Activated CD8-positive, alpha-beta memory T cell treated with anti-CD3 and anti-CD28 coated beads, Interleukin-2, amount 10 ng/mL, durations not matched to agents 7 days and 5 days (primary cell): ENCODE measurements at regions not wholly inside any gene's neighbourhood (a gene's known extent, or its start where the extent isn't known, plus 50 kb on each side); places are given as distances from the start of the nearest gene placed in this dataset.
"Not testable (repeated sequence)": the region's sequence is repeated elsewhere in the genome, so short reads cannot be mapped to it uniquely, and the experiment has no call there.

Experiments used
- ATAC-seq: fragments of 150-1000 bp; cut with Tn5 transposase; one replicate; pipeline ENCODE4 v1.10.0; 2021; ENCODE audit warnings: moderate library complexity
- CTCF ChIA-PET: fragments of 350-600 bp; sonication (Branson Sonifier 250); formaldehyde crosslinking; loops from one replicate; lab custom pipeline; 2021; ENCODE audit warnings: antibody characterized with exemption; lab: Charles Lee
- DNase-seq: peaks from one replicate; pipeline ENCODE4 v3.0.0-alpha.2; 2020
- H3K27ac Mint-ChIP-seq: one replicate; pipeline ENCODE4 v1.8.0; 2021; ENCODE audit warnings: mild to moderate bottlenecking, mixed read lengths
- H3K27me3 Mint-ChIP-seq: one replicate; pipeline ENCODE4 v1.8.0; 2021; ENCODE audit warnings: mixed read lengths
- H3K36me3 Mint-ChIP-seq: one replicate; pipeline ENCODE4 v1.8.0; 2021; ENCODE audit warnings: mild to moderate bottlenecking, mixed read lengths
- H3K4me1 Mint-ChIP-seq: one replicate; pipeline ENCODE4 v1.8.0; 2021; ENCODE audit warnings: mixed read lengths
- H3K4me3 Mint-ChIP-seq: one replicate; pipeline ENCODE4 v1.8.0; 2021; ENCODE audit warnings: mild to moderate bottlenecking, moderate library complexity, mixed read lengths
- H3K9me3 Mint-ChIP-seq: one replicate; pipeline ENCODE4 v1.8.0; 2022; ENCODE audit warnings: low read depth, mixed read lengths

DNA sequence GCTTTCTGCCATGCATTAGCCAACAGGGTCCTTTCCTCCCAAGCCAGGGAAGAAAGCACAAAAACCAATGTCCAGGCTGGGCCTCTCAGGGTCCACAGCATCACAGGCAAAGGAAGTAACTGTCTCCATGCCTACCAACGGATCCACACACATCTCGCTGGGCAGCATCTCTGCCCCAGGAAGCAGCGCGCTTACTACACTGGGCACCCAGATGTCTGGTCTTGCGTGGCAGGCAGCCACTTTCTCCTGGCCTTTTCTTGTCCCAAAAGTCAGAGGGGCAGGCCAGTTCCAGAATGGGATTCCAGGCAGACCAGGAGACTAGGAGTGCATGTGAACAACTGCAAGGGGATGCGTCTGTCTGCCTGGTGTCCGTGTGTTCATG lies 153.3 kb upstream of the PLGLB2 start:
- H3K27ac Mint-ChIP-seq, H3K4me3 Mint-ChIP-seq, H3K27me3 Mint-ChIP-seq, DNase-seq, CTCF ChIA-PET, H3K4me1 Mint-ChIP-seq, ATAC-seq, H3K9me3 Mint-ChIP-seq, H3K36me3 Mint-ChIP-seq: not testable (repeated sequence)

DNA sequence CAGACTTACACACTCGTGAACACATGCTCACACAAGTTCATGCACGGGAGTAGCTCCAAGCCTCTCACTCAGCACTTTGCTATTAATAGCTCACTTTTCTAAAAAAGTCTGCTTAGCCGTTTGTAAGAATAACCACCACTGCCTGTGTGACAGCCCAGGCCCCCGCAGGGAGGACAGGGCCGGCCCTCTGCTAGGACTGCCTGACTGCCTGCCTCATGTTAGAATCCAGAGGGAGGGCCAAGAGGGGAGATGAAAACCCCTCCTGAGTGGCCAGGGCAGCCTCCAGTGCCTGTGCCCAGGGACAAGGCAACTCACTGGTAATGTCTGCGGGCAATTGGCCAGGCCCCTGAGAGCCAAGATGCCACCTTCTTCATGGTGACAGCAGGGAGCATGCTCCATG lies 152.9 kb upstream of the PLGLB2 start:
- H3K9me3 Mint-ChIP-seq, H3K27me3 Mint-ChIP-seq, H3K36me3 Mint-ChIP-seq, H3K4me1 Mint-ChIP-seq, CTCF ChIA-PET, H3K27ac Mint-ChIP-seq, H3K4me3 Mint-ChIP-seq, DNase-seq, ATAC-seq: not testable (repeated sequence)

DNA sequence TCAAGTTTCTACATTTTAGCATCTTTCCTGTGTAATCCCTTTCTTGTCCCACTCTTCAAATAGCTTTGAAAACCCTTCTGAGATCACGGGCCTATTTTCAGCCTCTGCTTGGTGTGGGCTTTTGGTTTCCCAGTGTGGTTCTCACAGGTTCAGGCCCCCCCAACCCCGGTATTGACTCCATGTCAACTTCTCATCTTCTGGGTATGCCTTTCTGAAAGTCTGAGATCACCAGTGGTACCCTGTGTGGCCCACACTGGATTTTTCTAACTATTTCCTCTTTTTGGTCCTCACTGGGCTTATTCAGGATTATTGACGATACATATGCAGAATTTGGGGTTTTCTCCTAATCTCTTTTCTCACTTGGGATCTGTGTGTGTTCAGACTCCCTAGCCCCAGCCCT lies 146.9 kb upstream of the PLGLB2 start:
- H3K36me3 Mint-ChIP-seq, CTCF ChIA-PET, H3K4me3 Mint-ChIP-seq, H3K9me3 Mint-ChIP-seq, ATAC-seq, DNase-seq, H3K4me1 Mint-ChIP-seq, H3K27me3 Mint-ChIP-seq, H3K27ac Mint-ChIP-seq: not testable (repeated sequence)

DNA sequence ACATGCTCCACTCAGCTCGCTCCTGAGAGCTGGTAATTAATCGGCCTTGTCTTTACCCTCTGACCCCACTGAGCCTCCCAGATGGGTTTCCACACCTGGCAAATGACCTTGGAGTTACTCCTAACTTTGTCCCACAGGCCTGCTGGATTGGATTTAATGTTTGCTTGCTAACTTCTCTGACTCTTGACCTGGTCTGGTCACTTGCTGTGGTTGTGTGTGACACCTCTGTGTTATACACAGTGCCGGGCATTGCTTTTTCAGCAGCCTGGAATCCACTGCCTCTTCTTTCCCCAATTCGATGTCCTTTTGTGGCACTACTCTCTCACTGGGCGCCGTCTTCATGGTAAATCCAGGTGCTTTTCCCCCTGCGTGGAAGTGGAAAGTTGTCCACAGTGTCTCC lies 145.8 kb upstream of the PLGLB2 start:
- H3K36me3 Mint-ChIP-seq, H3K27ac Mint-ChIP-seq, DNase-seq, CTCF ChIA-PET, ATAC-seq, H3K27me3 Mint-ChIP-seq, H3K4me1 Mint-ChIP-seq, H3K9me3 Mint-ChIP-seq, H3K4me3 Mint-ChIP-seq: not testable (repeated sequence)

DNA sequence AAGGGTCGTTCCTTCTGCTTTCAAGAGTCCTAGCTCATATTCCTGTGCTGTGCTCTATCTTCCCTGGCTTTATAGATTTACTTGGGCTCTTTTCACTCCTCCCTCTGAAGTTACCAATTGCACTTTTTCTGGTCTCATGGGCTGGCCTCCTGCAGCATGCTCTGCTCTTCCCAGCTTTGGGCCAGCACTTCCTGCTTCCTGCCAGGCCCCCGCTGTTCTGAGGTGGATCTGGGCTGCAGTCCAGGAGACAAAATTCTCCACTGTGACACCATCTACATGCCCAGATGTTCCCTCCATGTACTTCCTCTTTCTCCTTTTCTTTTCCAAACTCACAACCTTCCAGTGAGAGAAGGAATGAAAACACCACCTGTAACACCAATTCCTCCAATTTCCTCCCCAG lies 145.2 kb upstream of the PLGLB2 start:
- H3K9me3 Mint-ChIP-seq, H3K4me1 Mint-ChIP-seq, CTCF ChIA-PET, H3K27me3 Mint-ChIP-seq, H3K27ac Mint-ChIP-seq, ATAC-seq, H3K36me3 Mint-ChIP-seq, H3K4me3 Mint-ChIP-seq, DNase-seq: not testable (repeated sequence)

DNA sequence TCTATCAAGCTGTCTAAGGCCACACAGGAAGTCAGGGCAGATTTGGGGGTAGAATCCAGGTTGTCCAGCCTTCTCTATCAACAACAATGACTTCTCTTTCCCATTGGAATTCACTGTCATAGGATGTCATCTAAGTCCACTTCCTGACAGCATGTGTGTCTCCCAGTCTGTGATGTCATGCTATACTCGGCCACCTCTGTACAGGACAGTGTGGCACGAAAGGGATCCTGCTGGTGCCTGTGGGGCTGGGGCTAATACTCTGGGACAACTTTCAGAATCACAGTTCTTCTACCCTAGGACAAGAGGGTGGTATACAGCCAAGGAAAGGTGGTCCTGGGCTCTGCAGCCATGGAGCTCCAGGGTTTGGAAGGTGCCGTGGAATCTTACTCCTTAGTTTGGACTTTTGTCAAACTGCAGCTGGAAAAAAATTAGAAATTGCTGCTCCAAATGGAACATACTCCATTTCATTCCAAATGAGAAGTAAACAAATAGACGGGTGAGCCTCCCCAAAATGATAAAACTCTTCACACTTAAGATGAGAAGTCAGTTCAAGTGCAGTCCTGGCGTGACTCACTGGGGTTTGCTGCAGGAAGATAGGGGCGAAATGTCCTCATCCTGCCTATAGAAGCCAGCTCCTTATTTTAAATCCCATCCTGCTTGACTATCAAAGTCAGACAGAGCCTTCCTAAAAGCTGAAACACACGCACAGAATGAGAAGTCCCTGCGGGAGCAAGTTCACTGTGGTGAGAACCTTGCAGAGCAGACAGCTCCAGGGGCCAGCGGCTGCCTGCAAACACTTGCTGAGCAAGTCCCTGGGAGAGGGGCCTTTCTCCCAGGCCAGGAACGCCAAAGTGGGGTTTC lies 144.2 kb upstream of the PLGLB2 start:
- DNase-seq, ATAC-seq, H3K36me3 Mint-ChIP-seq, H3K27ac Mint-ChIP-seq, H3K9me3 Mint-ChIP-seq, CTCF ChIA-PET, H3K4me1 Mint-ChIP-seq, H3K27me3 Mint-ChIP-seq, H3K4me3 Mint-ChIP-seq: not testable (repeated sequence)

DNA sequence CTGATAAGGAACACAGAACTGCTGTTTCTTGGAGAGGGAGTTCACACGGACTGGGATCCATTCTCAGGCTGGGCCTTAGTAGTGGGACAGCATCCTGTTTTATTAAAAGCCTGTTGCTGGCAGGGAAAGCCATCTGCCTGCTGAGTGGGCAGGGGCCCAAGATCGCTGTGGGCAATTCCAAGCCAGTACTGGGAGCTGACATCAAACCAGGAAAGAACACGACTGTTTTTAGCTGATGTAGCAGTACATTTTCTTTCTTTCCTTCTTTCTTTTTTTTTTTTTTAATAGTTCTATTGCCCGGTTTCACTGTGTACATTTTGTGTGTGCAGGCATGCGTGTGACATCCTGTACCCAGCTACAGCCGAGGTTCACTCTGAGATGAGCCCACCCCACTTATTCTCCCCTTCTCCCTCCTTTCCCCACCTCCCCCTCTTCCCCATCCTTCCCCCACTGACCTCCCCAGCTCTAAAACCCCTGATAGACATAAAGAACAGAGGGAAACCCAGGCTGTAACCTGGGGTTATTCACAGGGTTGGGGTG lies 143.5 kb upstream of the PLGLB2 start:
- H3K27me3 Mint-ChIP-seq, H3K4me1 Mint-ChIP-seq, CTCF ChIA-PET: not testable (repeated sequence)

DNA sequence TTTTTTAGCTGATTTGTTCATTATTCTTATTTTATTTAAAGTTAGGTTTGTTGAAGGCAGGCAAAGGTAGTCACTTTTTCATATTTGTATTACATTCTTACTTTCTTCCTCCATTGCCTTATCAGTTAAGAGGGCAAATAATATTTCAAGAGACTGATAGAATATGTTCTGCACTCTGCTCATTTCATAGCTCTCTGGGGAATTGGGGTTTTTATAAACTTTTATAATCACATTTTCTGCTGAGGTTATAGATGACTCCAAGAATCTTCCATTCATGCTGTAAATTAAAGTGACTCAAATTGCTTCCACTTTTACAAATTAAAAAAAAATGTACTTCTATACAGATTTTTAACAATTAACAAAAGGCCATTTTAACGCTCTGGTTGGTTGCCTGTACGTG lies 142.9 kb upstream of the PLGLB2 start:
- DNase-seq, H3K27me3 Mint-ChIP-seq, H3K4me1 Mint-ChIP-seq, ATAC-seq, CTCF ChIA-PET, H3K9me3 Mint-ChIP-seq, H3K27ac Mint-ChIP-seq, H3K4me3 Mint-ChIP-seq, H3K36me3 Mint-ChIP-seq: not testable (repeated sequence)

More for the DNA sequence above, 143.5 kb upstream of the PLGLB2 start:
- not testable (repeated sequence) for ATAC-seq, H3K4me3 Mint-ChIP-seq, H3K9me3 Mint-ChIP-seq, DNase-seq, H3K27ac Mint-ChIP-seq, H3K36me3 Mint-ChIP-seq

DNA sequence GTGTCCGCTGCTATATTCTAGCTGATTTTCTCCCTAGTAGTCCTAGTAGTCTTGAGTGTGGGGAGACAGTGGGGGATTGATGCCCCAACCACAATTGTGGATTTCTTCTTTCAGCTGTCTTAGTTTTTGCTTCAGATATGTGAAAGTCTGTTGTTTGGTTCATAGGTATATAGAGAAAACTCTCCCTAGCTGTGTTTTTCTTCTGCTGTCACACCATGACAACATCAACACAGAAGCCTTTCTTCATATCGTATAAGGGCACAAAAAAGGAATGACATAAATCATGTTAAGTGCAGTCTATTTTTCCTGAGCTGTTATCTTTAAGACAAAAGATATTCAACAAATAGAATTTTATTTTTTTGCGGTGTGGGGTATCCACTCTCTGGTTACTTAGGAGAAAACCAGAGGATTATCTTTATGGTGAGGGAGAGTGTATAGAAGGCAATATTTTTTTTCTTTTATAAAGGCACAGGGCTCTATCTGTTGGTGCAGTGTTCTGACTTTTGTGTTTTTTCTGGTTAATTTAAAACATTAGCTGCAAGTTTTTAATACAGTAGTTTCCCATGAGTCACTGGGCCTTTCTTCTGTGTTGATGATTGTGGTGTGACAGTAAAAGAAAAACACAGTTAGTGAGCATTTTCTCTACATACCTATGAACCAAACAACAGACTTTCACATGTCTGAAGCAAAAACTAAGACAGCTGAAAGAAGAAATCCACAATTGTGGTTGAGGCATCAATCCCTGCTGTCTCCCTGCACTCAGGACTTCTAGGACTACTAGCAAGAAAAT lies 139.3 kb upstream of the PLGLB2 start:
- CTCF ChIA-PET, H3K4me1 Mint-ChIP-seq, H3K9me3 Mint-ChIP-seq, H3K4me3 Mint-ChIP-seq, H3K27ac Mint-ChIP-seq, H3K36me3 Mint-ChIP-seq, DNase-seq, H3K27me3 Mint-ChIP-seq, ATAC-seq: not testable (repeated sequence)

DNA sequence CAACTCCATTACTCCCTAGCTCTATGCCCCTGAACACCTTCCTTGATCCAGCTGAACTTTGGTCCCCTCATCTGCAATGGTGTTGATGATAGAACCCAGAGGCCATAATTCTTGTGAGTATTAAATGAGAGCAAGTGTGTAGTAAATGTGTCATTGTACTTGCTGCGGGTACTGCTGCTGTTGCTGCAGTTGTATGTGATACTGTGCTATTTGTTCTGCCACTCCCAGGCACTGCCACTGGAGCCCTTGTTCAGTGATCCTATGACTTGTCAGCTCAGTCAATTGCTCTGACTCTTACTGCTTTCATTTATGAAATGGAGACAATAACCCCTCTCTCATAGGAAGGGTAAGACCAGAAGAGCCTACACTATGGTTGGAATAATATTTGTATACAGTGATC lies 136.9 kb upstream of the PLGLB2 start:
- DNase-seq, H3K27ac Mint-ChIP-seq, ATAC-seq, CTCF ChIA-PET, H3K27me3 Mint-ChIP-seq, H3K4me1 Mint-ChIP-seq, H3K9me3 Mint-ChIP-seq, H3K36me3 Mint-ChIP-seq, H3K4me3 Mint-ChIP-seq: not testable (repeated sequence)

DNA sequence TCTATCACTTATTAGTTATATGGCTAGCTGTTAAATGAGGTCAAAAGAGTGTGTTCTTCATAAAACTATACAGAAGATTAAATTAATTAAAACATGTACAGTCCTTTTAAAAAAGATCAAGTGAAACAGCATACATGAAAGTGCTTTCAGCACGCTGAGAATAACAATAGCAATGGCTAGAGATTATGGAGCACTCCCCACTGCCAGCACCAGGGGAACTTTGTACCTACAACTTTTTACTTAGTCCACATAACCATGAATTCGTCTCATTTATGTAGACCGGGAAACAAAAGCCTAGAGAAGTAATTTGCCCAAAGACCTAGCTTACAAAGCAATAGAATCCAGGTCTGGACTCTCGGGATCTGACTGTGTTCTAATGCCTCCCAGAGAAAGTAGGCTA lies 136.5 kb upstream of the PLGLB2 start:
- H3K4me1 Mint-ChIP-seq, CTCF ChIA-PET, H3K4me3 Mint-ChIP-seq, DNase-seq, ATAC-seq, H3K9me3 Mint-ChIP-seq, H3K27ac Mint-ChIP-seq, H3K36me3 Mint-ChIP-seq, H3K27me3 Mint-ChIP-seq: not testable (repeated sequence)

DNA sequence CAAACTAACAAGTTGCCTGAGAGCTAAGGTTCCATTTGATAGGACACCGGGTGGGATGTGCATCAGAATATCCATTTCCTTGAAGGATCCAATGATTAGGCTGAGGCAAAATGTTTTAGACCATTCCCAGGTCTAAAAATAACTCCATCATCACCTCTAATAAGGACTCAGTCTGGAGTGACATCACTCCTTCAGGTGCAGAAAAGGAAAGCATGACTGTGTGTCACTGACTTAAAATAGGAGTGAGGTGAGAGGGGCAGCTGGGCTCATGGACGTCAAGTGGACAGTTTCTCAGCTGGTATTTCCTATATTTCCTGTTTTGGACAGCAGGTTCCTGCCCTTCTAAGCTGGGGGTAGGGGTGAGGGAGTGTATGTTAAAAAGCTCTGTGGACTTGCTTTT lies 135.9 kb upstream of the PLGLB2 start:
- H3K4me1 Mint-ChIP-seq, H3K36me3 Mint-ChIP-seq, DNase-seq, H3K4me3 Mint-ChIP-seq, ATAC-seq, H3K27me3 Mint-ChIP-seq, H3K9me3 Mint-ChIP-seq, H3K27ac Mint-ChIP-seq, CTCF ChIA-PET: not testable (repeated sequence)

DNA sequence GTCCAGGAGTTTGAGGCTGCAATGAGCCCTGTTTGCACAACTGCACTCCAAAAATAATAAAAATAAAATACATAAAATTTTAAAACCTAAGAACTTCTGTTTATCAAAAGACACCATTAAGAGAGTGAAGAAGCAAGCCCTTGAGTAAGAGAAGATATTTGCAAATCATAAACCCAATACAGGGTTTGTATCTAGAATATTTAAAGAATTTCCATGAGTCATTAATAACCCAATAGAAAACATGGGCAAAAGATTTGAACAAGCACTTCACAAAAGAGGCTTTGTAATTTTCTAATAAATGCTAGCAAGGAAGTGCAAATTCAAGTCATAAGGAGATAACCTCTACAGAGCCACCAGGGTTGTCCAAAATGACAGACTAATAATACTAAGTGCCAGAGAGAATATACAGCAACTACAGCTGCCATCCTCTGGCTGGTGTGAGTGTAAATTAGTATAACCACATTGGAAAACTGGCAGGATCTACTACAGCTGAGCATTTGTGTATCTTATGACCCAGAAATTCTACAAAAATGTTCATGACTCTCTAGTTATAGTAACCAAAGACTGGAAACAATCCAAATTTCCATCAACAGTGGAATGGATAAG lies 133.0 kb upstream of the PLGLB2 start:
- H3K9me3 Mint-ChIP-seq, H3K36me3 Mint-ChIP-seq, CTCF ChIA-PET, H3K27me3 Mint-ChIP-seq, H3K4me1 Mint-ChIP-seq, DNase-seq, H3K4me3 Mint-ChIP-seq, H3K27ac Mint-ChIP-seq, ATAC-seq: not testable (repeated sequence)
